ENCODE measurements at regions not wholly inside any gene's neighbourhood (a gene's known extent, or its start where the extent isn't known, plus 50 kb on each side); places are given as distances from the start of the nearest gene placed in this dataset.
"Not testable (repeated sequence)": the region's sequence is repeated elsewhere in the genome, so short reads cannot be mapped to it uniquely, and the experiment has no call there.

DNA sequence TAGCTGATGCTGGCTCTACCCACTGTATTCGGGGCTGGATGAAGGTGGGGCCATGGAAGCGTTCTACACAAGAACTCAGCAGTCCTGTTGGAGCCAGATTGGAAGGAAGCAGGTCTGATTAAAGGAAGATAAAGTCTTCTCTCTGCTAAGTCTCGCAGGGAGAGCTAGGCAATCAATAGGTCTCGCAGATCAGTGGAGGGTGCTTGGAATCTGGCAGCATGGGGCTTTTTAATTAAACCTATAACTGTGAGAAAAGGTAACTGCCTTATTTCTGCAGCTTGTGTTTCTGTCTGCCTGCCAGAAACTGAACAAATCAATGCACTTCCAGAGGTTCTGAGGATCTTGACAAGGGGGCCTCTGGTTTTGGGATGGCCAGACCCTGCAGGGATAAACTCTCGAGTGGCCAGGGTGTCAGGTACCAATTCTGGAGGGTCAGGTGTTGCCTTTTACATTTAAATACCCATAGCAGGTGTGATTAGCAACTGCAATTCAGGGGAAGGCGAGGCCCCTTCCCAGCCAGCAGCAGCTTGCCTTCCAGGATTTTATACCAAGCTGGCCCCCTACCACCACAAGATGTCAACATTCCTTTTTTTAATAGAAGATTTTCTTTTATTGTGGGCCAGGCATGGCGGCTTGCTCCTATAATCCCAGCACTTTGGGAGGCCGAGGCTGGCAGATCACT is 228.6 kb downstream of the NPIPA7 start:
- CTCF ChIA-PET; H3K9me3 Mint-ChIP-seq; H3K4me3 Mint-ChIP-seq; H3K27ac Mint-ChIP-seq; H3K36me3 Mint-ChIP-seq (ENCODE audit: low read depth); H3K27me3 Mint-ChIP-seq (ENCODE audit: low read depth); H3K4me1 Mint-ChIP-seq (ENCODE audit: low read depth); intact Hi-C loops (cut with micrococcal nuclease); DNase-seq: not testable (repeated sequence)

DNA sequence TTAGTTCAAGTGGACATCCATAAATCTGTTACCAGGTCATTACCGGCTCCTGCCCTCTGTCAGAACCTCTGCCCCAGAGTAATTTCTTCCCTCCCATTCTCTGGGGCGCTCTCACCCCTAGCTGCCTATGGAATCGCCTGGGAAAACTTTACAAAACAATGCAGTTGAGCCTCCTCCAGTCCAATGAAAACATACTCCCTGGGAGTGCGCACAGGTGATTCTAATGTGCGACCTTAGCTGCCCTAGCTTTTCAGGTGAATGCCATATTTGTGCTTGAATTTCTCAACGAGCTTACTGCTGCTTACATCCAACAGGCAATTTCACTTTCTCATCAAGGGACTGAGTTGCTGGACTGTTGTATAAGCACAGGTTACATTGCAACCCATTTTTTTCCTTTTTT is 230.7 kb downstream of the NPIPA7 start:
- H3K4me1 Mint-ChIP-seq (ENCODE audit: low read depth); intact Hi-C loops (cut with micrococcal nuclease); DNase-seq; H3K36me3 Mint-ChIP-seq (ENCODE audit: low read depth); H3K4me3 Mint-ChIP-seq; H3K9me3 Mint-ChIP-seq; H3K27ac Mint-ChIP-seq; CTCF ChIA-PET; H3K27me3 Mint-ChIP-seq (ENCODE audit: low read depth): not testable (repeated sequence)

DNA sequence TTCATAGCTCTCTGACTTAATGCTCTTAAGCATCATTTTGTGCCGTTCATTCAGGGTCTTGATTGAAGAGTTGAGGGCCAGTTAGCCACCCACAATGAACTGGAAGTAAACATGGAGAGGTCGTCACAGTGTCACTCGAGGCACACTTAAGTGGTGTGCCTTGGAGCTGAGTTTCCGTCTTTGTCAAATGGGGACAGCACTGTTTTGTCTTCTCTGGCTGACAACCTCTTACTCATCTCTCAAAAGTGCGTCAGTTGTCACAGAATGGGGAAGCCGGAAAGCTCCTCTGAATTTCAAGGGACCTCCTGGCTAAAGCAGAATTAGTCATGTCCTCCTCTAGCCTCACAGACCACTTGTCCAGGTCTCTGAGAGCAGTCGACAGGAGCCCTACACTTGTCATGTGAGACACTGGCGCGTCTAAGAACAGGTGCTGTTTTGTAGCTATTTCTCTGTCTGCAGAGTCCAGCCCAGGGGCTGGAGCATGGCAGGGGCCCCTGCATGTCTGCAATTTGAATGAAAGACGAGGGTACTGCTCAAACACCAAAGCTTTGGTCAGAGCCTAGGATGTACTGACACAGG is 231.5 kb downstream of the NPIPA7 start:
- intact Hi-C loops (cut with micrococcal nuclease); H3K27me3 Mint-ChIP-seq (ENCODE audit: low read depth); DNase-seq; H3K27ac Mint-ChIP-seq; H3K4me3 Mint-ChIP-seq; H3K36me3 Mint-ChIP-seq (ENCODE audit: low read depth); H3K4me1 Mint-ChIP-seq (ENCODE audit: low read depth); H3K9me3 Mint-ChIP-seq; CTCF ChIA-PET: not testable (repeated sequence)

DNA sequence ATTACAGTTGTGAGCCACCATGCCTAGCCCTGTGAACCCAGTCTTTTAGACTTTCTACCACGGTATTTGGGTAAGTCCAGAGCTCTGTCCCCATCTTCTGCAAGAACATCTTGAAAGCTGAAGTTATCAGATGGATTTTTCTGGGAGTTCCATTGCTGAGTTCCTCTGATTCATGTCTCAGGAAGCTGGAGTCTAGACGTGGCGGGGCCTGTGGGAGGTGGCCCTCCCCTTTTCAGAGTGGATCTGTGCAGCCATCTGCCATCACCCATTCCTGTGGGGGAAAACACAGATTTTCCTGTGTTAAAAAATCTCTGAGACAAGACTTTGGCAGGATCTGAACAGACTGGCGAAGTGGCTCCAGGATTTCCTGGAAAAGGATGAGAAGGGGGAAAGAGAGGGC is 234.3 kb downstream of the NPIPA7 start:
- H3K27me3 Mint-ChIP-seq (ENCODE audit: low read depth); H3K27ac Mint-ChIP-seq; H3K9me3 Mint-ChIP-seq; DNase-seq; H3K36me3 Mint-ChIP-seq (ENCODE audit: low read depth); H3K4me3 Mint-ChIP-seq; H3K4me1 Mint-ChIP-seq (ENCODE audit: low read depth); intact Hi-C loops (cut with micrococcal nuclease); CTCF ChIA-PET: not testable (repeated sequence)

DNA sequence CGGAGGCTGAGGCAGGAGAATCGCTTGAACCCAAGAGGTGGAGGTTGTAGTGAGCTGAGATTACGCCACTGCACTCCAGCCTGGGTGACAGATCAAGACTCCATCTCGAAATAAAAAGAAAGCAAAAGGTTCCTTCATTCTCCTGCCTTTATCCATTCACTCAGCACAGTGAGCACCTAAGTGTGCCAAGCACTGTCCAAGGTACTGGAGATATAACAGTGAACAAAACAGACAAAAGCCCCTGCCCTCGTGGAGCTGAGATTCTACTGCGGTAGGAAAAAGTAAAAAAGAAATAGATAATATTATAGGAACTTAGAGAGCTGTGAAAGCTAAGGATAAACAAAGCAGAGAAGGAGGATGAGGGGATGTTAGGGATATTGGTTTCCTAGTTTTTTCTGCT is 235.5 kb downstream of the NPIPA7 start:
- DNase-seq; H3K27me3 Mint-ChIP-seq (ENCODE audit: low read depth); H3K36me3 Mint-ChIP-seq (ENCODE audit: low read depth); intact Hi-C loops (cut with micrococcal nuclease); H3K9me3 Mint-ChIP-seq; H3K27ac Mint-ChIP-seq; H3K4me1 Mint-ChIP-seq (ENCODE audit: low read depth); H3K4me3 Mint-ChIP-seq; CTCF ChIA-PET: not testable (repeated sequence)

- H3K4me3 Mint-ChIP-seq; H3K9me3 Mint-ChIP-seq; DNase-seq; H3K36me3 Mint-ChIP-seq (ENCODE audit: low read depth); CTCF ChIA-PET; intact Hi-C loops (cut with micrococcal nuclease); H3K27ac Mint-ChIP-seq; H3K4me1 Mint-ChIP-seq (ENCODE audit: low read depth); H3K27me3 Mint-ChIP-seq (ENCODE audit: low read depth): not testable (repeated sequence)
Measured at GRCh38 chr16:16618963-16619465, 240.1 kb downstream of the NPIPA7 start.

GRCh38 chr16:16624367-16624766 is 245.4 kb downstream of the NPIPA7 start:
- CTCF ChIA-PET; H3K9me3 Mint-ChIP-seq; H3K27me3 Mint-ChIP-seq (ENCODE audit: low read depth); DNase-seq; H3K4me3 Mint-ChIP-seq; H3K4me1 Mint-ChIP-seq (ENCODE audit: low read depth); intact Hi-C loops (cut with micrococcal nuclease); H3K27ac Mint-ChIP-seq; H3K36me3 Mint-ChIP-seq (ENCODE audit: low read depth): not testable (repeated sequence)

- CTCF ChIA-PET, H3K4me3 Mint-ChIP-seq: not testable (repeated sequence)
Measured at GRCh38 chr16:16625140-16625539, 246.2 kb downstream of the NPIPA7 start.

DNA sequence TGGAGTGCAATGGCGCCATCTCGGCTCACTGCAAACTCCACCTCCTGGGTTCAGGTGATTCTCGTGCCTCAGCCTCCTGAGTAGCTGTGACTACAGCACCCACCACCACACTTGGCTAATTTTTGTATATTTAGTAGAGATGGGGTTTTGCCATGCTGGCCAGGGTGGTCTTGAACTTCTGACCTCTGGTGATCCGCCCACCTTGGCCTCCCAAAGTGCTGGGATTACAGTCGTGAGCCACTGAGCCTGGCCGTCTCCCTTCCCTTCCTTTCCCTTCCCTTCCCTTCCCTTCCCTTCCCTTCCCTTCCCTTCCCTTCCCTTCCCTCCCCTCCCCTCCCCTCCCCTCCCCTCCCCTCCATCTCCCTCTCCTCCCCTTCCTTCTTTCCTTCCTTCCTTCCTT is 248.9 kb downstream of the NPIPA7 start:
- H3K27me3 Mint-ChIP-seq (ENCODE audit: low read depth); CTCF ChIA-PET; H3K9me3 Mint-ChIP-seq; DNase-seq; H3K27ac Mint-ChIP-seq; intact Hi-C loops (cut with micrococcal nuclease); H3K4me1 Mint-ChIP-seq (ENCODE audit: low read depth); H3K4me3 Mint-ChIP-seq; H3K36me3 Mint-ChIP-seq (ENCODE audit: low read depth): not testable (repeated sequence)

More at GRCh38 chr16:16625140-16625539, 246.2 kb downstream of the NPIPA7 start:
- DNase-seq; intact Hi-C loops (cut with micrococcal nuclease); H3K27me3 Mint-ChIP-seq (ENCODE audit: low read depth); H3K27ac Mint-ChIP-seq; H3K4me1 Mint-ChIP-seq (ENCODE audit: low read depth); H3K9me3 Mint-ChIP-seq; H3K36me3 Mint-ChIP-seq (ENCODE audit: low read depth): not testable (repeated sequence)

GRCh38 chr16:16638231-16638630 is 259.3 kb downstream of the NPIPA7 start:
- intact Hi-C loops (cut with micrococcal nuclease); DNase-seq; H3K4me3 Mint-ChIP-seq; CTCF ChIA-PET; H3K27ac Mint-ChIP-seq; H3K27me3 Mint-ChIP-seq (ENCODE audit: low read depth); H3K9me3 Mint-ChIP-seq; H3K4me1 Mint-ChIP-seq (ENCODE audit: low read depth); H3K36me3 Mint-ChIP-seq (ENCODE audit: low read depth): not testable (repeated sequence)

- DNase-seq; H3K27ac Mint-ChIP-seq; H3K4me1 Mint-ChIP-seq (ENCODE audit: low read depth); H3K4me3 Mint-ChIP-seq; H3K27me3 Mint-ChIP-seq (ENCODE audit: low read depth); H3K36me3 Mint-ChIP-seq (ENCODE audit: low read depth); CTCF ChIA-PET; intact Hi-C loops (cut with micrococcal nuclease); H3K9me3 Mint-ChIP-seq: not testable (repeated sequence)
Measured at GRCh38 chr16:16638714-16639113, 259.8 kb downstream of the NPIPA7 start.

DNA sequence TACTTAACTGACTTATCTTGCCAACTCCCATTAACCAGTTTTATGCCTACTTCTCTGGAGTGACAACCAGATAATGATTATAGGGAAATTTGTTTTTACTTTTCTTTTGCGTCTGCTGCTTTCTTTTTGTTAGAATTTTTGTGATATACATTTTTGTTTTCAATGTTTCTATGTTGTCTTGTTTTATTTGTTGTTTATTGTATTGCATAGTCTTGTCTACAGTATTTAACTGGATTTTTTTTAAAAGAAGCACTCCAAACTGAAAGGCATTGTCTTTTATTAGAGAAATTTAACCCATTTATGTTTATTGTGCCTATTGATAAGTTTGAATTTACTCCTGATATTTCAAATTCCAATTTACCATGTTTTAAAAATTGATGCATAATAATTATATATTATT is 264.9 kb downstream of the NPIPA7 start:
- H3K4me3 Mint-ChIP-seq; H3K27ac Mint-ChIP-seq; DNase-seq; CTCF ChIA-PET; H3K36me3 Mint-ChIP-seq (ENCODE audit: low read depth); H3K27me3 Mint-ChIP-seq (ENCODE audit: low read depth); intact Hi-C loops (cut with micrococcal nuclease); H3K9me3 Mint-ChIP-seq; H3K4me1 Mint-ChIP-seq (ENCODE audit: low read depth): not testable (repeated sequence)

DNA sequence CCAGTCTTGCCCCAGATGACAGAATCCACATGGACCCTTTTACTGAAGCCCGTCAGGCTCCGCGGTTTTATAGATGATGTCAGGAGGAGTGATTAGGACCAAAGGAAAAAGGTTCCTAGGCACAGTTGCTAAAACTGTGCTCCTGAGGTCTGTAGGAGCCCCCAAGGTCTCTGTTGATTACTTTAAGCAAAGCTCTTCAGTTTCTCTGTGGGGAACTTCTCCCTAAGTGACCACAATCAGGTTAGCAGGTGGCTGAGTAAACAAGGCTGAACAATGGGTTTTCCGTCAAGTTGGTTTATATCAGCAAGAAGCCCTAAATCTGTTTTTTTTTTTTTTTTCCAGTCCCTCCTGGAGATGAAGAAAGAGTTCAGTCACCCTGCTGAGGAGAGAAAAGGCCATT is 269.1 kb downstream of the NPIPA7 start:
- H3K27me3 Mint-ChIP-seq (ENCODE audit: low read depth); H3K27ac Mint-ChIP-seq; CTCF ChIA-PET; intact Hi-C loops (cut with micrococcal nuclease); H3K9me3 Mint-ChIP-seq; H3K36me3 Mint-ChIP-seq (ENCODE audit: low read depth); H3K4me1 Mint-ChIP-seq (ENCODE audit: low read depth); DNase-seq; H3K4me3 Mint-ChIP-seq: not testable (repeated sequence)
